EL (cell line): ENCODE measurements at regions not wholly inside any gene's neighbourhood (a gene's known extent, or its start where the extent isn't known, plus 50 kb on each side); places are given as distances from the start of the nearest gene placed in this dataset.

Experiments used
- DNase-seq: peaks from one replicate; pipeline ENCODE4 v3.0.0-alpha.2; 2016

GRCh38 chr4:117968606-117969005, 65.7 kb upstream of the NDST3 start:
- DNase-seq = no peak

- no peak for DNase-seq
Observed at GRCh38 chr4:117971403-117971802, 62.9 kb upstream of the NDST3 start.

DNA sequence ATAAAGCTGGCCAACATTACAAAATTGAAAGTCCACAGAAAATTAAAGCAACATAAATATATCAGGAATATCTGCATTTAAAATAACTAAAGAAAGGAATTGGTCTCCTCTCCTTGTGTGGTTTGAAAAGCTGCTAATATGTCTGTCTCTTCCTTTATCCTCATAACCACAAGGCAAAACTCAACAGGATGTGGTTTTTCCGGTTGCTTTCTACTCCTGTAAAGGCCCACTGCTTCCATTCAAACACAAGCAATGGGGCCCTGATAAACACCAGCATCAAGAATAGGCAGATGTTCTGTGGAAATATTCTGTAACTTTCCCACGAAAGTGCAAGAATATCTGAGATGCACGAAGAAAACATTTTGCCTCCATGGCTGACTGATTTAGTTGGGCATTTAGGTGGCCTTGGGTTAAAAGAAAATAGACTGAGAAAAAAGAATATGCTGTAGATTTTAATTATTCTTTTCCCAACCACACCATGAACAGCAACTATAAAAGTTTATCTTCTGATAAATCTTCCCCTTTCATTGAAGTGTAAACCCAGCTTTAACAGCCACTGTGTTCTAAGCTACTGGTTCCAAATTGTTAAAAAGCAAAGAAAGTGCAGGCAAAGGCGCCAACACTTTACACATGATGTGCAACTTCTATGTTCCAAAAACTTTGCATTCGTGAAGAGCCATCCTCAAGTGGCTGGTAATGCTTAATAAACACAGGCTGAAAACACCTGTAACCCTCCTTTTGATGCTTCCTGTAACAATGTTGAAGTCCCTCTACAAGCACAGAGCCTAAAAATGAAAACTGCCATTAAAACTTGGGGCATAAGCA, 50.5 kb upstream of the NDST3 start:
- peak; percentile 5 for DNase-seq

DNA sequence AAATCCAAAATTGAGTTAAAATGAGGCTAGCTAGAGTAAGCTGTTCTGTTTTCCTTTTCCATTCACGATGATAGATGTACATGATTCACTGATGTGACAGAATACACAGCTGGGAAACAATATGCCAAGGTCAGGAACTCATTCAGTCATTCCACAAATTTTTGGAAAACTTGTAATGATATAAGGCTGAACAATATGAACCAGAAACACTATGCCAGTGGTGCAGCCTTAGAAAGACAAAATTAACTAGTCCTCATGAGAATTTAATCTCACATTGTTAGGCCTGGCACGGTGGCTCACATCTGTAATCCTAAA, 50.0 kb upstream of the NDST3 start:
- DNase-seq = no peak
